ENCODE measurements at regions not wholly inside any gene's neighbourhood (a gene's known extent, or its start where the extent isn't known, plus 50 kb on each side); places are given as distances from the start of the nearest gene placed in this dataset.
"Not testable (repeated sequence)": the region's sequence is repeated elsewhere in the genome, so short reads cannot be mapped to it uniquely, and the experiment has no call there.

DNA sequence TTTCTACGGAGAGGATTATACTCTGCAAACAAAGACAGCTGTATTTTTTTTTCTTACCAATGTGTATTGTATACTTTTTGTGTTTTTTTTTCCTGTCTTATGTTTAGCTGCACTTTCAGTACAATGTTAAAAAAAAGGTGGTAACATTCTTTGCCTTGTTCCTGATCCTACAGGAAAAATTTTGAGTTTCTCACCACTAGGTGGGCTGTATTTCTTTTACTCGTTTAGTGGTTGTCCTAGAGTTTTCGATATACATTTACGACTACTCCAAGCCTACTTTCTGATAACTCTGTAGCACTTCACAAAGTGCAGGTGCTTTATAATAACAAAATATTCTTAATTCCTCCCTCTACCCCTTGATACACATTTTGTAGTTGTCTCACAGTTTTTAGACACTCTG, 652.2 kb downstream of the UQCRFS1 start:
- no peak for DNase-seq (ENCODE audit: low spot score)

GRCh38 chr19:28558783-28559182, 654.2 kb downstream of the UQCRFS1 start:
- no peak for DNase-seq (ENCODE audit: low spot score)

DNA sequence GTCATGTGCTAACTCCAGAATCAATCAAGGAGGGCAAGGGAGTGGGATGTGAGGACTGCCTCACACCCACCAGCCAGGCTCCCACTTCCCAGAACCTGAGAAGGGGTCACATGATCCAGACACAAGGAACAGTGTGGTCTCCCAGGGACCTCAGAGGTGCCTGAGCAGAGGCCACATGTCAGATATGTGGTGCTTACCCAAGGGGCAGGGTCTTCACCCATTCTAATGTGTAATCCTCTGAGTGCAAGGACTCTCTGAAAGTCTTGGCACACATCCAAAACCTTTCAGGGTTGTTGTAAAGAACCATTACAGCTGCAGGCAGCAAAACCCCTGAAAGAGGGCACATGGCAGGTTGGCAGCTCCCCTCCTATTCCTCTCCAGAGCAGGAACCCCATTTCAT, 656.6 kb downstream of the UQCRFS1 start:
- no peak for DNase-seq (ENCODE audit: low spot score)

DNA sequence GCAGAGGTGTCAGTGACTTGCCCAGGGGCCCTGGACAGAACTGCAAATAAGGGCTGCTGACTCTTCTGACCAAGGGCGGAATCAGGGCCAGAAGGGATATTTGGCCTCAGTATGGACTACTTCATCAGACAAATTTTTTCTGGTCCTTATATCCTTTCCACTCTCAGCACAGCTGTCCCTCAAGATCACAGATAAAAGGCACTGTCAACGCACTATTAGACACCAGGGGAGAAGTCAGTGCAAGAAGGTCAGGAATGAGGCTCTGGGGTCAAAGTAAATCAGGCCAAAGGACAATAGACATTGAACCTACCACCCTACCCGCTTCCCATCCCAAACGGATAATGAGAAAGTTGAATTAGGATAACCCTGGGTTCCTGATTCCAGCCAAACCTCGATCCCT, 657.6 kb downstream of the UQCRFS1 start:
- DNase-seq (ENCODE audit: low spot score) = no peak

DNA sequence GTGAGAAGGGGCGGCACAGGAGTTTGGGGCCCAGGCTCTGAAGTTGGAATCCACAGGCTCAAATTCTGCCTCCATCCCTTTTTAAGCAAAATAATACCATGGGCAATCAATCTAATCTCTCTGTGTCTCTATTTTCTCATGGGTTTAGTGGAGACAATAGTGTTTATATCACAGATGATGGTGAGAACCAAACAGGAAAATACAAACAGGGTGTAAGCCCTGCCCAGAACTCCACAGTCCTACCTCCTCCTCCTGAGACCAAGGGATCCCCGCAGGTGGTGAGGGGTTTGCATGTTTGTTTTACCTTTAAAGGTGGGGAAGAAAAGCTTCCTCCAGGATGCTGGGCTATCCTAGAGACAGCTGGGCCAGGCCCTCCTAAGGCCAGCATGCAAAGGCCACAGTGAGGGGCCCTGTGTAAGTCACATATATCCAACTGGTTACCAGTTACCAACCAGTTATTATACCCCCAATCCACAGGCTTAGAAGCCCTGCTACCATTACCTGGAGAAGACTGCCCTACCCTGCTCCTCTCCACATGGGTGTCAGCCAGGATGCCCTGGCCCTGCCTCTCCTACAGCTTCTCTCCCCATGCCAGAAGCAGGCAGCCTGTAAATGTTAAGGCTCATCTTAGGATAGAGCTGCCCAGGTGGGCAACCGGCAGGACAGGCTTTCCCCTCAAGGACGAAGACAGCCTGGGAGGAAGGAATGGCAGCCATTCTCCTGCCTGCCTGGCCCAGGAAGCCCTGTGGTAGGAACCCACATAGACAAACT, 658.4 kb downstream of the UQCRFS1 start:
- DNase-seq (ENCODE audit: low spot score) = no peak

DNA sequence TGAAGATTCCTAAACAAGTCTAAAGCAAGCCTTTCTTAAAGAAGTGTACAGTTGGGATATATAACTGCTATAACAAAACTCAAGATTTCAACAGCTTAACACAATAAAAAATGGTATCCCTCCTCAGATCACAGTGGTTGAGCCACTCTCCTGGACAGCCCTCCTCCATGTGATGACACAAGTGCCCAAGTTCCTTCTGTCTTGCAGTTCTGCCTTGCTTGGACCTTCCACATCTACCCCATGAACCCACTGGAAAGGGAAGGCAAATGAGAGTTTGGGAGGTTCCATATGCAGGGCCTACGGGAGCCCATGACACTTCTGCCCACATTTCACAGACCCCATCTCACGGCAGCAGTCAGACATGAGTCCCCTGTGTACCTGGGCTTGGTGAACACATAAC, 659.2 kb downstream of the UQCRFS1 start:
- no peak for DNase-seq (ENCODE audit: low spot score)

GRCh38 chr19:28553005-28553404, 659.9 kb downstream of the UQCRFS1 start:
- no peak for DNase-seq (ENCODE audit: low spot score)

- DNase-seq (ENCODE audit: low spot score) = no peak
These were observed 663.2 kb downstream of the UQCRFS1 start for GRCh38 chr19:28549680-28550277.

- DNase-seq (ENCODE audit: low spot score) = no peak
These were observed 666.7 kb downstream of the UQCRFS1 start for GRCh38 chr19:28546148-28546685.

- DNase-seq (ENCODE audit: low spot score) = not testable (repeated sequence)
These were observed 667.6 kb downstream of the UQCRFS1 start for GRCh38 chr19:28545397-28545796.

DNA sequence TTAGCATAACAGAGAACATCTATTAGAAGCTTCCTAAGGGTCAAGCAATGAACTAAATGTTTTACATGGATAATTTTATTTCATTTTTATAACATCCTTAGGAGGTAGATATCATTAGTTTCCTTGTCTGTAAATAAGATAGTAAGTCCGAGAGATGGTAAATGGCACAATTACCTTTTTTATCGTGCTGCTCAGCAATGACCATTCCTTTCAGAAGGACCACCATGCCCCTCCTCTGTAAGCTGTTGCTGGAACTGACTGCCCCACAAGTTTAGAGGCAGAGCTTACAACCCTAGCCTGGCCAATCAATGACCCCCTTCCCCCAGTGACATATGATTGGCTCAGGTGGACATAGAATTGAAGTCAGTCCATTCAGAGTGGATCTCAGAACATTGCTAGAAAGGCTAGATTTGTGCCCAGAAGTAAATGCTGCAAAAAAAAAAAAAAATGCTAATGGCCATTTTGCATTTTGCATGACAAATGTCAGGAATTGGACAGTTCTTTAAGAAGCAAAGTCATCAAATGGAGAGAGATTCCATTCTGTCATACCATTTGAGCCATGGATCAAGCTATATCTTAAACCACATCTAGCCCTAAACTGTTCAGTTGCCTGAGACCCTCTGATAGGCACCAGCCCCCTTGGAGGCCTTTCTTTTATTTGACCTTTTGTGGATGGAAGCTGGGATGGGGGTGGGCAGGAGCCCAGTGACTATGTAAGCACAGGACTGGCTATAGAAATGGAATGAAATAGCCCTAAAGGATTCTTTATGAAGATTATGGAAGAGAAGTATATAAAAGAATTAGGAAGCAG, 668.3 kb downstream of the UQCRFS1 start:
- DNase-seq (ENCODE audit: low spot score) = no peak

DNA sequence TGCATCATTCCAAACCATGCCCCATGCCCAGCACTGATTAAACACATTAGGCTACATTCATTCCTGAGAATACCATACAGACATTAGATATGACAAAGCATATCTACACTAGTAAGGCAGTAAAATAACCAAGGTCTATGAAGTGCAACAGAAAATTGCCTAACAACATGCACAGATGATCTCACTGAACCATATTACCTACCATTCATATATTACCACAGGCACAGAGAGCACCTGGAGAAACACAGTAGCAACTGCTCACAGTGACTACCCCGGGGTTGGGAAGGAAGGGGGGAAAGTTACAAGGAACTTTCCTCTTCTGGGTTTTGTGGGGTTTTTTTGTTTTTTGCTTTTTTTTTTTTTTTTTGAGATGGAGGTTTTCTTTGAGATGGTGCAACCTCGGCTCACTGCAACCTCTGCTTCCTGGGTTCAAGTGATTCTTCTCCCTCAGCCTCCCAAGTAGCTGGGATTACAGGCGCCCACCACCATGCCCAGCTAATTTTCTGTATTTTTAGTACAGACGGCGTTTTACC, 669.6 kb downstream of the UQCRFS1 start:
- DNase-seq (ENCODE audit: low spot score) = no peak

GRCh38 chr19:28542394-28543243, 670.3 kb downstream of the UQCRFS1 start:
- no peak for DNase-seq (ENCODE audit: low spot score)

DNA sequence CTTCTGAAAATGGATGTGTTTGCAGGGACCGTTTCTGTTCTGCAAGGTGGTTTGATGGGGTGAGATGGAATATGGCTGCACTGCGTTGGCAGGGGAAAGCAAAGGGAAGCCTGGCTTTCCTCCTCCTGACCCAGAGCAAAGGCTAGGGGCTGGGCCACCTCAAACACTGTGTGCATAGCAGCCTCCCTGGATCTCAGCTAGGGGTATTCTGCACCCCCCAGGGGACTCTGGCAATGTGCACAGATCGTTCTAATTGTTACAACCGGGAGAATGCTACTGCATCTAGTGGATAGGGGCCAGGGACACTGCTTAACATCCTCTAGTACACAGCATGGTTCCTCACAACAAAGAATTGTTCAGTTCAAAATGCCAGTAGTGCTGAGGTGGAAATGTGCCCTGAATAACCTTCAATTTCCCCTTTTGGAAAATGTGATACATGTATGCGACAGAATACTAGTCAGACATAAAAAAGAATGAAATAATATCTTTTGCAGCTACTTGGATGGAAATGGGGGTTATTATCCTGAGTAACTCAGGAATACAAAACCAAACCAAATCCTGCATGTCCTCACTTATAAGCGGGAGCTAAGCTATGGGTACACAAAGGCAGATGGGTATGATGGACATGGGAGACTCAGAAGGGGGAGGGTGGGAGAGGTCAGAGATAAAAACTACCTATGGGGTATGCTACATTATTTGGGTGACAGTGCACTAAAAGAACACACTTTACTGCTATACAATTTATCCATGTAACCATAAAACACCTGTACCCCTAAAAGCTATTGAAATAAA, 671.2 kb downstream of the UQCRFS1 start:
- no peak for DNase-seq (ENCODE audit: low spot score)

GRCh38 chr19:28541029-28541428, 671.9 kb downstream of the UQCRFS1 start:
- no peak for DNase-seq (ENCODE audit: low spot score)

GRCh38 chr19:28540385-28540784, 672.6 kb downstream of the UQCRFS1 start:
- not testable (repeated sequence) for DNase-seq (ENCODE audit: low spot score)

GRCh38 chr19:28539759-28540158, 673.2 kb downstream of the UQCRFS1 start:
- DNase-seq (ENCODE audit: low spot score) = no peak

DNA sequence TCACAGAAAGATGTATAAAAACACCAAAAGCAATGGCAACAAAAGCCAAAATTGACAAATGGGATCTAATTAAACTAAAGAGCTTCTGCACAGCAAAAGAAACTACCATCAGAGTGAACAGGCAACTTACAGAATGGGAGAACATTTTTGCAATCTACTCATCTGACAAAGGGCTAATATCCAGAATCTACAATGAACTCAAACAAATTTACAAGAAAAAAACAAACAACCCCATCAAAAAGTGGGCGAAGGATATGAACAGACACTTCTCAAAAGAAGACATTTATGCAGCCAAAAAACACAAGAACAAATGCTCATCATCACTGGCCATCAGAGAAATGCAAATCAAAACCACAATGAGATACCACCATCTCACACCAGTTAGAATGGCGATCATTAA, 674.4 kb downstream of the UQCRFS1 start:
- DNase-seq (ENCODE audit: low spot score) = not testable (repeated sequence)

DNA sequence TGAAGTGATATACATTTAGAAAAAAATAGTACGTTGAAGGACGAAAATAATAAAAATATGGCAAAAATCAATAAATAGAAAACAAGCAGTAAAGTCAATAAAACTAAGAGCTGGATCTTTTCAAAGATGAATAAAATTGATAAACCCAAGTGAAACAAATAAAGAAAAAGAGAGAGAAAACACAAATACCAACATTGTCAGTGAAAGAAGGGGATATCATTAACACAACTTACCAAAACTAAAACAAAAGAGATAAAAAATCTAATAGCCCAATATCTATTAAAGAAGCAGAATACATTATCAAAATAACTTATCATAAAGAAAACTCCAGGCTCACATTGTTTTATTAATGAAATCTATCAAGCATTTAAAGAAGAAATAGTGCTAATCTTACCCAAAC, 675.1 kb downstream of the UQCRFS1 start:
- DNase-seq (ENCODE audit: low spot score) = no peak

- DNase-seq (ENCODE audit: low spot score) = no peak
These were observed 675.9 kb downstream of the UQCRFS1 start for GRCh38 chr19:28537079-28537478.

- no peak for DNase-seq (ENCODE audit: low spot score)
These were observed 677.6 kb downstream of the UQCRFS1 start for GRCh38 chr19:28535352-28535775.
